Ramos (cell line): ENCODE measurements at regions not wholly inside any gene's neighbourhood (a gene's known extent, or its start where the extent isn't known, plus 50 kb on each side); places are given as distances from the start of the nearest gene placed in this dataset.
"Not testable (repeated sequence)": the region's sequence is repeated elsewhere in the genome, so short reads cannot be mapped to it uniquely, and the experiment has no call there.

ENCODE experiments used
- in situ Hi-C: fragments of 300-500 bp; cut with MboI; formaldehyde crosslinking; loops from one replicate; pipeline ENCODE4 v1.14.3; 2022; ENCODE audit warnings: low sequenced_read_pairs; ENCODE audit not compliant: unreplicated experiment

GRCh38 chr3:164326714-164327113 is 751.6 kb downstream of the SI start:
- in situ Hi-C loops, result no loop called here

DNA sequence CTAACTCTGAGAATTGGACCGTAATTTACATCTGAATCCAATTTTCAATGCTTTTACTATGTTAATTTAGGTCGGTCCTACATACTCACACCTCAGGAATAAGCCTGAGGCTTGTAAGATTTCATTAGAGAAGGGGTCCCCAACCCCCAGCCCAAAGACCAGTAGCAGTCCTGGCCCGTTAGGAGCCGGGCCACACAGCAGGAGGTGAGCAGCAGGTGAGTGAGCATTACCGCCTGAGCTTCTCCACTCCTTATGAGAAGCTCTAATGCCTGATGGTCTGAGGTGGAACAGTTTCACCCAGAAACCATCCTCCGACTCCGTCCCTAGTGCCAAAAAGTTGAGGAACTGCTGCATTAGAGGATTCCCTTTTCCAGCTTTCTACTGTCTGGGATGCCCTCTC is 757.3 kb downstream of the SI start:
- in situ Hi-C loops, result no loop called here

- in situ Hi-C loops, result no loop called here
Measured at GRCh38 chr3:164306042-164306441, 772.3 kb downstream of the SI start.

GRCh38 chr3:164303894-164304293 is 774.4 kb downstream of the SI start:
- in situ Hi-C loops, result no loop called here

DNA sequence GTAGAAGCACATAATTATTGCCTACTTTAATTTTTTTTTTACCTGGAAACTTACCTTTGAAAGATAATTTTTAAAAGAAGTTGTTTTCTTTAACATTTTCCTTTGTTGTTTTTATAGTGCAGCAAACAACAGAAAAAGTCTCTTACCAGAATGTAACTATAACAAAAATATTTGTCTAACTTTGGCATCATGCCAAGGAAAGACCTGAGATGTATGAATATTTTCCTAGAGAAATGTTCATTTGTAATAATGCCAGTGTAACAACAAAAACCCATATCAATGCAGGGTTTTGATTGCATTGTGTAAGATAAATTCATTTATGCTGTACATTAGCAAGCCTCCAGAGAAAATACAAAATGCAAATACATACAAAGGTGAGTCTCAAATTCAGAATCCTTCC is 775.7 kb downstream of the SI start:
- in situ Hi-C loops, result no loop called here

DNA sequence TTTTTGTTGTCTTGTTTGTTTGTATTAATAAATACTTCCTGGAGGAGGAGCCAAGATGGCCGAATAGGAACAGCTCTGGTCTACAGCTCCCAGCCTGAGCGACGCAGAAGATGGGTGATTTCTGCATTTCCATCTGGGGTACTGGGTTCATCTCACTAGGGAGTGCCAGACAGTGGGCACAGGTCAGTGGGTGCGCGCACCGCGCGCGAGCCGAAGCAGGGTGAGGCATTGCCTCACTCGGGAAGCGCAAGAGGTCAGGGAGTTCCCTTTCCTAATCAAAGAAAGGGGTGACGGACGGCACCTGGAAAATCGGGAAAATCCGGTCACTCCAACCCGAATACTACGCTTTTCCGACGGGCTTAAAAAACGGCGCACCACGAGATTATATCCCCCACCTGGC is 786.8 kb downstream of the SI start:
- in situ Hi-C loops, result not testable (repeated sequence)

- in situ Hi-C loops, result no loop called here
Measured at GRCh38 chr3:164278550-164278949, 799.7 kb downstream of the SI start.

- in situ Hi-C loops, result no loop called here
Measured at GRCh38 chr3:164267053-164267452, 811.2 kb downstream of the SI start.

- in situ Hi-C loops, result no loop called here
Measured at GRCh38 chr3:164250923-164251322, 827.4 kb downstream of the SI start.

DNA sequence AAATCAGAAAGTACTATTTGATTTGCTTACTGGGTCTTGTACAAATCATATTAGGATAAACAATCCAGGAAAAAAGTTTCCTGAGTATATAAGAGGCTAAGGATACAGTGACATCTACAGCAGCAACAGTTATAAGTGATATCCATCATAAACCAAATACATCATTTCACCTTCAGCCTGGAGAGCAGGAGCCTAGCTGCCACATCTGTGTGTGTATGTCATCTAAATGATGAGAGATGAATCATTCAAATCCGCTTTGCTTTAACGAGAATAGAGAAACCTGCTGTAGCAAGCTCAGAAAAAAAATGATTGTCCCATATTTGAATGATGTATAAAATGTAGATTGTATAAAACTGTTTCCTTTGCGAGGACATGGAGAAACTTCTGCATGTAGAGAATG is 841.4 kb downstream of the SI start:
- in situ Hi-C loops, result no loop called here

DNA sequence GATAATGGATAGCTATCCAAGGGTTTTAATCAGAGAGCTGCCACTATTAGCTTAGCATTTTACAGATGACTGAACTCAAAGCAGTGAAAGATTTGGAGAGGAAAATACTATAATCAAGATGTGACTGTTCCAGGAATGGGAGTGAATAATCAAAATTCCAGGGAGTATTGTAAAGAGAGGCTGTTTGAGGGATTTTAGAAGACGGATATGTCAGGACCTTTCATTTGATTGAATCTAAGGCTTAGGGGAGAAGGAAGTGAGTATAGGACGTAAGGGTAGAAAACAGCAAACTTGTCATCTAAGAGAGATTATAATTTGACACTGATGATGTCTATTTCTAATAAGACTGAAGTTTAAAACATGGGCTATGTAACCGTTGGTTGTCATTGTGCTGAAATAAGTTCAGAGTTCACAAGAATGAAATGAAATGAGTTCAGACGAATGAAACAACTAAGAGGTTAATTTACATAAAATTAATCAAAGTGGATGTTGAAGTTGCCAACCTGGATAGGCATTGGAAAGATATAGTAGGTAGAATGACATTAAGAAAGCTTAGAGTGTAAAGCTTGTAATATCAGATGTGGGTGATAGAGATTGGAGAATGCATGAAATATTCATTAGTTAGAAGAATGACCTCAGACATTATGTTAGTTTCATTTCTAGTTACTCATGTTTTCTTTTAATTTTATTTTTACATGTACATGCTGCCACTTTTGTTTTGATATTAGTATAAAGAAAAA is 842.8 kb downstream of the SI start:
- in situ Hi-C loops, result no loop called here

GRCh38 chr3:164233951-164234350 is 844.3 kb downstream of the SI start:
- in situ Hi-C loops, result no loop called here

- in situ Hi-C loops, result no loop called here
Measured at GRCh38 chr3:164231718-164232117, 846.6 kb downstream of the SI start.

GRCh38 chr3:164230385-164231094 is 847.8 kb downstream of the SI start:
- in situ Hi-C loops, result no loop called here

- in situ Hi-C loops, result no loop called here
Measured at GRCh38 chr3:164224126-164224525, 854.2 kb downstream of the SI start.

DNA sequence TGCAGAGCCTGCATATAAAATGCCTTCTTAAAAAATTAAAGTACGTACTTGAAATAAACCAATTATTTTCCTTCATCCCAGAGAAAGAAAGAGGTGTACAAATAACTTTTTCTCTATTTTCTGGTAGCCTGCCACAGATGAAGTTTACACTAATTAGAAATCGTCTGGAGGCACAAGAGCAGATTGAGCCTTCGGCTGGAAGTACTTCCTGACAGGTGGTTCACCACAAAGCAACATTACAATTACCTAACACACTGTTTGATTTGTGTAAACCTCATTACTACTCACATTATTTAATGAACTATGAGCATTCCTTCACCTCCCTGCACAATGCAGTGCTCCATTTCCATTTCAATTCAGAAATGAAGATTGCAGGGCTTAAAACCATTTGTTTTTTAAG is 856.1 kb downstream of the SI start:
- in situ Hi-C loops, result no loop called here

DNA sequence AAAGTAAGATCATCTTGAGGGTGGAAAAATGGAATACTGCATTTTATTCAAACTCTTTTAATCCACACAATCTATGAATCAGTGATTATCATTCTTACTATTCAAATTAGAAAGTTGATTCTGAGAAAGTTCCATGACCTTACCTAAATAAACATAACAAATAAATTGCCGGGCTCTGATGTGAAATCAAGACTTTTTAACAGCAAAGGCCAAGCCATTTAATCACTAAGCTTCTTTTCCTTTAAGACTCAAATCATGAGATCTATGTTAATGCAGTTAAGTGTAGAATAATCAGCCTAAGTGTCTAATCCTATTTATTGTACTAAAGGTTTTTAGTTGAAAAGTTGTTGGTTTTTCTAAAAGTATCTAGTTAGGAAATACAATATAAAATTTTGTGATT is 857.0 kb downstream of the SI start:
- in situ Hi-C loops, result no loop called here

DNA sequence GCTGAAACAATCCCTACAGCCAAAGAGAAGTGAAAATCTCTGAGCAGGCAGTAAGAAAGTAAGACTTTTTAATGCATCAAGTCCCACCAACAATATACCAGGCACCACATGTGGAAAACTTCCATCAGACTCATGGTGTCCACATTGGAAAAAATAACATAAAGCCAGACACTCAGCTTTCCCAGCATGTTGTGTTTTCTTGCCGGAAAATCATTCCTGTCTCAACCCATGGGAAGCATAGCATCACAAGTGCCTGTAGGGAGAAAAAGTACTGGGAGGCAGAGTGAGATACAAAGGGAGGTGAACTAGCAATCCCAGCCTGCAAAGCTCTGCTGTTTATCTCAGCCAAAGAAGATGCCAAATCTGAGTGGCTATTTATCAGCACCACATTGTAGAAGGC is 868.9 kb downstream of the SI start:
- in situ Hi-C loops, result no loop called here

GRCh38 chr3:164208821-164209220 is 869.5 kb downstream of the SI start:
- in situ Hi-C loops, result no loop called here

DNA sequence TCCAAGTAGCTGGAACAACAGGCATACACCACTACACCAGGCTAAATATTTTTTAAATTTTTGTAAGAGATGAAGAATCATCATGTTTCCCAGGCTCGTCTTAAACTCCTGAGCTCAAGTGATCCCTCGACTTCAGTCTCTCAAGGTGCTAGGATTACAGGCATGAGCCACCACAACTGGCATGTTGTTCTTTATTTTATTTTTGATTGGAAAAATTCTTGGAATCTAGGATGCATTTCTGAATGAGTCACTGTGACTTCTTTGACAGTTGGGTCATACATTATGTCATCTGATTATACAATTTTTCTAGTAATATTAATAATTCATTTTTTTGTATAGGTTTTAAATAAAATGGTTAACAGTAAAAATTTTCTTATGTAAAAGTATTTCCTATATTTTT is 870.2 kb downstream of the SI start:
- in situ Hi-C loops, result no loop called here

DNA sequence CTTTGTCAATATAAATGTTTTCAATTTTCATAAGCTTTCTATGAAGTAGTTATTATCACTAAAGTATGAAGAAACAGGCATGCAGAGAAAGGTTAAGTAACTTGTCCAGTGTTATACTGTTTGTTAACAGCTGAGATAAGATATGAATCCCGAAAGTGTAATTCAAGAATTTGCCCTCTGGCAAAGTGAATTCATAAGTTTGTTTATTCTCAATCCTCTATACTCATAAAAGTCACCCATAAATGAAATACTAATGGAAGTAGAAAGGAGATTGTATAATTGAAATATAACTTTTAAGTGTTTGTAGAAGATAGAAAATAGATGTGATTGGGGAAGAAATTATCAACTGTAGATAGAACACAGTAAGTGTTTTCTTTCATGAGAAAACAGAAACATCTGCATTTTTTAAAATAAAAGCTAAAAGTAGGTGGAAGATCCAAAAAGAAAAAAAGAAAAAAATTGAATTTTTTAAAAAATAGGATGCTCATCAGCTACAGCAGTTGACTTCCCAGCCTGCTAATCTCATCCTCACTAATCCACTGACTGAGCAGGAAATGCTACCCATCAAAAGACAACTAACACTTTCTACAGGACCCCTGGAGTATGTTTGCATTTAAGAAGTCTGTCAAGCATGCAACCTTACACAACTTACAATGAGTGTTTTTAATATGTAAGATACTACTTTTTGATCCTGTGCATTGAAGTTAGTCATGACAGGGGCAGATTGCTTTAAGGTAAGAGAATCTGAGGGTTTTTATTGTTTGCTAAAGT is 878.1 kb downstream of the SI start:
- in situ Hi-C loops, result no loop called here
